GM23338 (cell line): ENCODE measurements at regions not wholly inside any gene's neighbourhood (a gene's known extent, or its start where the extent isn't known, plus 50 kb on each side); places are given as distances from the start of the nearest gene placed in this dataset.

Experiments
- ATAC-seq: fragments of 200-7000 bp; cut with Tn5 transposase; 3 replicates; pipeline ENCODE4 v1.9.1; 2020
- DNase-seq: peaks from one replicate; pipeline ENCODE4 v3.0.0-alpha.2; 2015; ENCODE audit warnings: low spot score
- H2AFZ ChIP-seq: fragments of 200-600 bp; sonication (generic); 2 replicates; pipeline ENCODE4 v1.8.0; 2016; ENCODE audit warnings: antibody characterized with exemption, mild to moderate bottlenecking, moderate library complexity
- H3F3A ChIP-seq: fragments of 200-600 bp; sonication (generic); replicated peaks from 2 replicates; pipeline ENCODE4 v1.8.0; 2017; ENCODE audit warnings: antibody characterized with exemption, mixed run types, low read depth
- H3K27ac ChIP-seq: fragments of 200-600 bp; sonication (generic); 2 replicates; pipeline ENCODE4 v1.6.1; 2016; ENCODE audit warnings: low read depth
- H3K27me3 ChIP-seq: fragments of 200-600 bp; sonication (generic); 2 replicates; pipeline ENCODE4 v1.8.0; 2016; ENCODE audit warnings: mild to moderate bottlenecking, mixed run types, moderate library complexity; ENCODE audit not compliant: insufficient read depth
- H3K36me3 ChIP-seq: fragments of 200-600 bp; sonication (generic); 2 replicates; pipeline ENCODE4 v1.8.0; 2016; ENCODE audit warnings: mild to moderate bottlenecking; ENCODE audit not compliant: insufficient read depth
- H3K4me1 ChIP-seq: fragments of 200-600 bp; sonication (generic); 2 replicates; pipeline ENCODE4 v1.8.0; 2016; ENCODE audit warnings: mild to moderate bottlenecking, moderate library complexity; ENCODE audit not compliant: insufficient read depth
- H3K4me2 ChIP-seq: fragments of 200-600 bp; sonication (generic); 2 replicates; pipeline ENCODE4 v1.7.1; 2017; ENCODE audit warnings: mixed run types
- H3K4me3 ChIP-seq: fragments of 200-600 bp; sonication (generic); 2 replicates; pipeline ENCODE4 v1.6.1; 2016; ENCODE audit warnings: mixed run types
- H3K79me2 ChIP-seq: fragments of 200-600 bp; sonication (generic); replicated peaks from 2 replicates; pipeline ENCODE4 v1.8.0; 2017; ENCODE audit warnings: mild to moderate bottlenecking; ENCODE audit not compliant: insufficient read depth
- H3K9me2 ChIP-seq: fragments of 200-600 bp; sonication (generic); 2 replicates; pipeline ENCODE4 v1.8.0; 2017; ENCODE audit not compliant: insufficient read depth
- H4K20me1 ChIP-seq: fragments of 200-600 bp; sonication (generic); replicated peaks from 2 replicates; pipeline ENCODE4 v1.8.0; 2017; ENCODE audit warnings: mild to moderate bottlenecking; ENCODE audit not compliant: insufficient read depth
- H3K27ac Mint-ChIP-seq: 2 replicates; pipeline ENCODE4 v1.8.0; 2020; ENCODE audit warnings: inconsistent platforms, mild to moderate bottlenecking, moderate library complexity, mixed read lengths
- H3K27me3 Mint-ChIP-seq: 3 replicates; pipeline ENCODE4 v1.8.0; 2022; ENCODE audit warnings: low read depth, mild to moderate bottlenecking, moderate library complexity, mixed read lengths, inconsistent platforms; ENCODE audit not compliant: insufficient read depth, poor library complexity
- H3K36me3 Mint-ChIP-seq: 3 replicates; pipeline ENCODE4 v1.8.0; 2021; ENCODE audit warnings: low read depth, mild to moderate bottlenecking, inconsistent platforms, moderate library complexity, mixed read lengths
- H3K4me1 Mint-ChIP-seq: 3 replicates; pipeline ENCODE4 v1.8.0; 2020; ENCODE audit warnings: mild to moderate bottlenecking, inconsistent platforms, mixed read lengths
- H3K4me3 Mint-ChIP-seq: 3 replicates; pipeline ENCODE4 v1.8.0; 2021; ENCODE audit warnings: moderate library complexity, mild to moderate bottlenecking, inconsistent platforms, mixed read lengths
- H3K9me3 Mint-ChIP-seq: 3 replicates; pipeline ENCODE4 v1.8.0; 2020; ENCODE audit warnings: moderate library complexity, mild to moderate bottlenecking, inconsistent platforms, mixed read lengths
- CREB1 ChIP-seq: fragments of 250-450 bp; sonication (Bioruptor Pico); IDR thresholded peaks from 2 replicates; pipeline ENCODE4 v1.5.0; 2020; ENCODE audit warnings: low read depth, mild to moderate bottlenecking, moderate library complexity
- EZH2 ChIP-seq: fragments of 200-600 bp; sonication (generic); IDR thresholded peaks from one replicate; pipeline ENCODE4 v1.8.0; 2017; ENCODE audit warnings: antibody characterized with exemption, mild to moderate bottlenecking, low read depth; ENCODE audit not compliant: unreplicated experiment
- EZH2phosphoT487 ChIP-seq: fragments of 200-600 bp; sonication (generic); IDR thresholded peaks from one replicate; pipeline ENCODE4 v1.8.1; 2018; ENCODE audit warnings: antibody characterized with exemption; ENCODE audit not compliant: unreplicated experiment
- JUNB ChIP-seq: IDR thresholded peaks from one replicate; pipeline ENCODE4 v1.6.1; 2016; ENCODE audit warnings: antibody characterized with exemption; ENCODE audit not compliant: unreplicated experiment
- NANOG ChIP-seq: IDR thresholded peaks from 2 replicates; pipeline ENCODE4 v1.6.1; 2016; ENCODE audit warnings: antibody characterized with exemption, borderline replicate concordance
- POLR2AphosphoS5 ChIP-seq: IDR thresholded peaks from 2 replicates; pipeline ENCODE4 v1.6.1; 2016; ENCODE audit warnings: antibody characterized with exemption, low read depth
- REST ChIP-seq: IDR thresholded peaks from one replicate; pipeline ENCODE4 v1.6.1; 2018; ENCODE audit warnings: antibody characterized with exemption; ENCODE audit not compliant: unreplicated experiment
- STAT1 ChIP-seq: IDR thresholded peaks from one replicate; pipeline ENCODE4 v1.6.1; 2016; ENCODE audit warnings: antibody characterized with exemption; ENCODE audit not compliant: unreplicated experiment
- ZNF114 ChIP-seq: fragments of 250-450 bp; sonication (Bioruptor Pico); IDR thresholded peaks from 2 replicates; pipeline ENCODE4 v1.5.0; 2020; ENCODE audit warnings: mild to moderate bottlenecking, moderate library complexity
- ZNF331 ChIP-seq: fragments of 250-450 bp; sonication (Bioruptor Pico); IDR thresholded peaks from 2 replicates; pipeline ENCODE4 v1.5.0; 2020; ENCODE audit warnings: low read depth, mild to moderate bottlenecking, moderate library complexity
- TF ChIP-seq, protein P1 (sequence below): IDR thresholded peaks from 2 replicates; pipeline ENCODE4 v1.6.1; 2016; ENCODE audit warnings: antibody characterized with exemption

DNA sequence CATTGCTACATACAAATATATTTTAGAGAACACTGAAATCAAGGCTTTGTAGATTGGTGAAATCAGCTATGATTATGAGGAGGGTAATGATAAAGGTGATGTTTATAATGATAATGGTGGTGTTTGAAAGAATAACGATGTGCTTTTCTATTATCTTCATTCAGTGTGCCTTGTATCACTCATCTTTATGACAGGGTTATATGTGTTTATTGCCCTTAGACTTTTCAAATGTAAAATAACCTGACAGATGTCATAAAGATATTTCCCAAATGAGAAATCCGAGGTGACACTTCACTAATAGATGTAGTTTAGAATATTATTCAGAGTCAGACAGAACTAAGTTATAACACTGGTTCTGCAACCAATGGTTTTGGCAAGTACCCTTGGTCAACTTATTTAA, 323.0 kb upstream of the SPANXN4 start:
- Mint-ChIP-seq H3K27ac (no peak overlapping the region), H3K4me3 (no peak overlapping the region), H3K27me3 (no peaks in the 10 kb centered on the region), H3K9me3 (no peaks in the 10 kb centered on the region), H3K36me3 (no peaks in the 10 kb centered on the region), H3K4me1 (no peaks in the 10 kb centered on the region)
- no peak overlapping the region for H3K4me2 ChIP-seq
- TF ChIP-seq STAT1 (no peak), NANOG (no peak), EZH2 (no peak), CREB1 (CRISPR knock-in tag) (no peak), ZNF331 (CRISPR knock-in tag) (no peak), REST (no peak), JUNB (no peak), POLR2AphosphoS5 (no peak)
- TF ChIP-seq, protein P1, sequence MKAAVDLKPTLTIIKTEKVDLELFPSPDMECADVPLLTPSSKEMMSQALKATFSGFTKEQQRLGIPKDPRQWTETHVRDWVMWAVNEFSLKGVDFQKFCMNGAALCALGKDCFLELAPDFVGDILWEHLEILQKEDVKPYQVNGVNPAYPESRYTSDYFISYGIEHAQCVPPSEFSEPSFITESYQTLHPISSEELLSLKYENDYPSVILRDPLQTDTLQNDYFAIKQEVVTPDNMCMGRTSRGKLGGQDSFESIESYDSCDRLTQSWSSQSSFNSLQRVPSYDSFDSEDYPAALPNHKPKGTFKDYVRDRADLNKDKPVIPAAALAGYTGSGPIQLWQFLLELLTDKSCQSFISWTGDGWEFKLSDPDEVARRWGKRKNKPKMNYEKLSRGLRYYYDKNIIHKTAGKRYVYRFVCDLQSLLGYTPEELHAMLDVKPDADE: no peak
- no peak for DNase-seq
- H2AFZ ChIP-seq: no peak overlapping the region
- no peaks in the 10 kb centered on the region for H3K4me1 ChIP-seq
- H3K79me2 ChIP-seq: no peaks in the 10 kb centered on the region
- H3K9me2 ChIP-seq: no peaks in the 10 kb centered on the region
- H3K36me3 ChIP-seq: no peaks in the 10 kb centered on the region
- no peaks in the 10 kb centered on the region for H3K27me3 ChIP-seq
- H3F3A ChIP-seq: no peaks in the 10 kb centered on the region
- H3K27ac ChIP-seq: no peak overlapping the region
- no peak for ATAC-seq
- H3K4me3 ChIP-seq: no peak overlapping the region
- no peaks in the 10 kb centered on the region for H4K20me1 ChIP-seq

DNA sequence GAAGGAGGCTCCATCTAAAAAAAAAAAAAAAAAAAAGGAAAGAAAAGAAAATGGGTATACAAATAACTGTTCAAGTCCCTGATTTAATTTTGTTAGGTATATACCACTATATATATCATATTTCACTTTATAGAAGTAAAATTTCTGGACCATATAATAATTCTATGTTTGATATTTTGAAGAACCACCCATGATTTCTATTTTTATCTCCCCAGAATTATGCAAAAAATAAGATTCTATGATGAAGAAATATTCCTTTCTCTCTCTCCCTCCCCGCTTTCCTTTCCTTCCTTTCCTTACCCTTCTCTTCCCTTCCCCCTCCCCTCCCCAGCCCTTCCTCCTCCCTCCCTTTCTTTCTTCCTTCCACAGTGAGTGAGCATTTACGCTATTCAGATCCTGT, 337.5 kb upstream of the SPANXN4 start:
- no peak overlapping the region for H3K27ac Mint-ChIP-seq
- ATAC-seq (no peak), DNase-seq (no peak)
- H3K27ac ChIP-seq: no peak overlapping the region
- no peak overlapping the region for H3K4me3 Mint-ChIP-seq
- no peaks in the 10 kb centered on the region for H3K9me3 Mint-ChIP-seq
- no peak overlapping the region for H2AFZ ChIP-seq
- no peaks in the 10 kb centered on the region for H3K27me3 ChIP-seq
- no peaks in the 10 kb centered on the region for H3K27me3 Mint-ChIP-seq
- no peaks in the 10 kb centered on the region for H3K9me2 ChIP-seq
- H3K4me1 Mint-ChIP-seq: peaks cover 6% of the 10 kb centered on the region
- no peaks in the 10 kb centered on the region for H3K4me1 ChIP-seq
- no peaks in the 10 kb centered on the region for H4K20me1 ChIP-seq
- H3K79me2 ChIP-seq: no peaks in the 10 kb centered on the region
- H3K36me3 ChIP-seq: no peaks in the 10 kb centered on the region
- H3F3A ChIP-seq: no peaks in the 10 kb centered on the region
- no peak overlapping the region for H3K4me2 ChIP-seq
- no peaks in the 10 kb centered on the region for H3K36me3 Mint-ChIP-seq
- H3K4me3 ChIP-seq: no peak overlapping the region
- TF ChIP-seq, protein P1: no peak
- no peak for TF ChIP-seq EZH2
- TF ChIP-seq EZH2phosphoT487: no peak
- TF ChIP-seq JUNB: no peak
- TF ChIP-seq ZNF114: no peak
- no peak for TF ChIP-seq POLR2AphosphoS5
- TF ChIP-seq STAT1: no peak
- no peak for TF ChIP-seq ZNF331 (CRISPR knock-in tag)
- TF ChIP-seq CREB1 (CRISPR knock-in tag): no peak
